ENCODE measurements at regions not wholly inside any gene's neighbourhood (a gene's known extent, or its start where the extent isn't known, plus 50 kb on each side); places are given as distances from the start of the nearest gene placed in this dataset.

DNA sequence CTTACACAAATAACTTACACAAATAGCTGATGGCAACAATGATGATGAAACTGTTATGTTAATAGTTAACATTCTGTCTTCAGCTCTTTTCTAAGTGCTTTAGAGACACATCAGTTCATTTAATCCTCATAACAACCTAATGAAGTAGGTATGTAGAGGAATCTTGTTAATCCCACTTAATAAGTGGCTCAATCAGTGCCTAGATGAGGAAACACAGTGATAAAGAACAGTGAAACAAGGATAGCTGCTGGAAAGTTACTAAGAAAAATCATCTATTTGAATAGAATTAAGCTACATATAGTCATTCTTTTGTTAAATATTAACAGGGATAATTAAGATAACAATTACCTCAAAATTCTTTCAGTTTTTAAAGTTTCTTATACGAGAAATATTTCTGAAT is 487.6 kb downstream of the ARL4A start:
- TF ChIP-seq POLR2A (IDR thresholded peaks at IDR 0.05) (no peak), EP300 (IDR thresholded peaks at IDR 0.05) (no peak), POLR2AphosphoS5 (IDR thresholded peaks at IDR 0.05) (no peak)
- TF ChIP-seq, protein P1, sequence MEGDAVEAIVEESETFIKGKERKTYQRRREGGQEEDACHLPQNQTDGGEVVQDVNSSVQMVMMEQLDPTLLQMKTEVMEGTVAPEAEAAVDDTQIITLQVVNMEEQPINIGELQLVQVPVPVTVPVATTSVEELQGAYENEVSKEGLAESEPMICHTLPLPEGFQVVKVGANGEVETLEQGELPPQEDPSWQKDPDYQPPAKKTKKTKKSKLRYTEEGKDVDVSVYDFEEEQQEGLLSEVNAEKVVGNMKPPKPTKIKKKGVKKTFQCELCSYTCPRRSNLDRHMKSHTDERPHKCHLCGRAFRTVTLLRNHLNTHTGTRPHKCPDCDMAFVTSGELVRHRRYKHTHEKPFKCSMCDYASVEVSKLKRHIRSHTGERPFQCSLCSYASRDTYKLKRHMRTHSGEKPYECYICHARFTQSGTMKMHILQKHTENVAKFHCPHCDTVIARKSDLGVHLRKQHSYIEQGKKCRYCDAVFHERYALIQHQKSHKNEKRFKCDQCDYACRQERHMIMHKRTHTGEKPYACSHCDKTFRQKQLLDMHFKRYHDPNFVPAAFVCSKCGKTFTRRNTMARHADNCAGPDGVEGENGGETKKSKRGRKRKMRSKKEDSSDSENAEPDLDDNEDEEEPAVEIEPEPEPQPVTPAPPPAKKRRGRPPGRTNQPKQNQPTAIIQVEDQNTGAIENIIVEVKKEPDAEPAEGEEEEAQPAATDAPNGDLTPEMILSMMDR (IDR thresholded peaks at IDR 0.05) = no peak
